K562 (cell line): ENCODE measurements at regions not wholly inside any gene's neighbourhood (a gene's known extent, or its start where the extent isn't known, plus 50 kb on each side); places are given as distances from the start of the nearest gene placed in this dataset.

ENCODE experiments used
- ATAC-seq: fragments of 200-7000 bp; cut with Tn5 transposase; 3 replicates; pipeline ENCODE4 v1.9.1; 2020; ENCODE audit warnings: moderate library complexity
- BruUV-seq: library from RNA; stranded (reverse); fragments of 400-500 nt; replicated peaks from 2 replicates; lab custom pipeline; 2021; lab: Mats Ljungman, UMichigan
- CTCF ChIA-PET: fragments of 300-600 bp; formaldehyde crosslinking; extraction: SDS; loops from one replicate; lab custom pipeline; 2021; ENCODE audit warnings: low intra/inter-chr PET ratio; lab: Yijun Ruan, JAX
- POLR2A ChIA-PET: fragments of 300-600, 350-650 bp; sonication (Branson Sonifier 250); formaldehyde crosslinking; extraction: SDS; loops from one replicate; lab custom pipeline; 2021; ENCODE audit warnings: antibody characterized with exemption, inconsistent platforms; lab: Yijun Ruan, JAX
- DNase-seq, 4 experiments: peaks; one replicate each; pipeline versions ENCODE4 v3.0.0 to v3.0.0-alpha.2; 2011 to 2018; ENCODE audit warnings: low spot score in 3 of 4, mixed read lengths in 3 of 4; ENCODE audit errors: extremely low read depth in 1 of 4
- FAIRE-seq: peaks from 2 replicates; lab custom pipeline; 2011; peaks lifted over from hg19 to GRCh38; lab: Jason Lieb, UNC
- H2AFZ ChIP-seq: 2 replicates; pipeline ENCODE4 v1.6.0; 2011; ENCODE audit warnings: low read depth, low read length, control low read depth, inconsistent platforms
- H3K27ac ChIP-seq: fragments of 200-600 bp; 3 replicates; pipeline ENCODE4 v1.8.0; 2011; ENCODE audit warnings: low read depth, mild to moderate bottlenecking, control low read depth, inconsistent platforms, low read length, moderate library complexity, mixed read lengths; ENCODE audit errors: extremely low read depth
- H3K27me3 ChIP-seq, 2 experiments: fragments of 300-600 bp in 1 of 2; 2 replicates in 1 of 2; 3 replicates in 1 of 2; pipeline versions ENCODE4 v1.6.0 to v1.8.0; 2011; ENCODE audit warnings: inconsistent platforms in 2 of 2, low read length in 2 of 2, mild to moderate bottlenecking in 1 of 2, mixed read lengths in 1 of 2, moderate library complexity in 1 of 2; ENCODE audit not compliant: control insufficient read depth in 2 of 2, insufficient read depth in 2 of 2
- H3K36me3 ChIP-seq: fragments of 300-600 bp; 3 replicates; pipeline ENCODE4 v1.8.0; 2011; ENCODE audit warnings: mild to moderate bottlenecking, low read length, inconsistent platforms; ENCODE audit not compliant: control insufficient read depth, insufficient read depth
- H3K4me1 ChIP-seq, 2 experiments: fragments of 200-600 bp in 1 of 2; replicated peaks in 1 of 2; 2 replicates in 1 of 2; 3 replicates in 1 of 2; pipeline versions ENCODE4 v1.5.1 to v1.8.0; 2011; ENCODE audit warnings: inconsistent platforms in 2 of 2, low read length in 2 of 2, mild to moderate bottlenecking in 1 of 2, mixed read lengths in 1 of 2, moderate library complexity in 1 of 2; ENCODE audit not compliant: control insufficient read depth in 2 of 2, insufficient read depth in 2 of 2
- H3K4me2 ChIP-seq: 2 replicates; pipeline ENCODE4 v1.6.1; 2011; ENCODE audit warnings: low read length, control low read depth, inconsistent platforms, mixed read lengths; ENCODE audit not compliant: insufficient read depth
- H3K4me3 ChIP-seq: fragments of 200-600 bp; sonication (generic), shearing (Covaris generic); 2 replicates; pipeline ENCODE4 v1.5.1; 2016; ENCODE audit warnings: control low read depth, inconsistent platforms
- H3K79me2 ChIP-seq: fragments of 200-600 bp; 3 replicates; pipeline ENCODE4 v1.8.0; 2011; ENCODE audit warnings: low read length, inconsistent platforms; ENCODE audit not compliant: control insufficient read depth, insufficient read depth
- H3K9ac ChIP-seq, 2 experiments: 2 replicates each; pipeline versions ENCODE4 v1.6.0 to v1.6.1; 2011; ENCODE audit warnings: low read depth in 2 of 2, low read length in 2 of 2, control low read depth in 1 of 2, inconsistent platforms in 1 of 2, mild to moderate bottlenecking in 1 of 2, mixed read lengths in 1 of 2; ENCODE audit not compliant: insufficient read depth in 1 of 2
- H3K9me1 ChIP-seq: one replicate; pipeline ENCODE4 v1.6.0; 2011; ENCODE audit warnings: inconsistent platforms, mild to moderate bottlenecking, low read length, moderate library complexity; ENCODE audit not compliant: control insufficient read depth, insufficient read depth
- H3K9me3 ChIP-seq: replicated peaks from 2 replicates; pipeline ENCODE4 v1.5.1; 2011; ENCODE audit warnings: low read depth, low read length, inconsistent platforms; ENCODE audit not compliant: control insufficient read depth, insufficient read depth
- H4K20me1 ChIP-seq: replicated peaks from 2 replicates; pipeline ENCODE4 v1.6.1; 2011; ENCODE audit warnings: low read length, inconsistent platforms, mixed read lengths; ENCODE audit not compliant: control insufficient read depth, insufficient read depth
- POLR3A ChIP-seq: IDR thresholded peaks from 2 replicates; pipeline ENCODE4 v1.6.1; 2011; ENCODE audit warnings: borderline replicate concordance, mild to moderate bottlenecking, moderate library complexity; ENCODE audit not compliant: insufficient read length, insufficient read depth; ENCODE audit errors: extremely low read depth
- SRSF3 ChIP-seq: fragments of 200-400 bp; formaldehyde crosslinking; IDR thresholded peaks from 2 replicates; pipeline ENCODE4 v1.6.1; 2016; ENCODE audit warnings: mild to moderate bottlenecking, low read length, moderate library complexity; ENCODE audit not compliant: insufficient read depth
- XRCC3 ChIP-seq: fragments of 450-650 bp; IDR thresholded peaks from 2 replicates; pipeline ENCODE4 v1.6.1; 2017; ENCODE audit warnings: mild to moderate bottlenecking, moderate library complexity
- ZBTB49 ChIP-seq: sonication (generic); formaldehyde crosslinking; IDR thresholded peaks from 2 replicates; pipeline ENCODE4 v1.8.0; 2022; ENCODE audit warnings: missing genetic modification reagents, mild to moderate bottlenecking, borderline replicate concordance
- ZNF639 ChIP-seq, 2 experiments: fragments of 200-800 bp in 1 of 2; sonication (Bioruptor generic) in 1 of 2; sonication (generic) in 1 of 2; formaldehyde crosslinking in 1 of 2; IDR thresholded peaks in 1 of 2; conservative IDR thresholded peaks in 1 of 2; 2 replicates each; pipeline versions ENCODE4 v1.5.0 to v1.6.1; 2016 to 2020; ENCODE audit warnings: missing compliant biosample characterization in 1 of 2, missing genetic modification characterization in 1 of 2, missing genetic modification reagents in 1 of 2
- WGBS: fragments of 100-300 bp; shearing (Covaris generic); methylation state at CpG from one replicate; pipeline ENCODE4 v1.1.6; 2016; ENCODE audit warnings: low coverage, mixed read lengths; ENCODE audit not compliant: insufficient coverage; ENCODE audit errors: missing lambda C conversion rate; 5-methylcytosine and 5-hydroxymethylcytosine counted together
- in situ Hi-C: fragments of 300-500 bp; cut with MboI; formaldehyde crosslinking; loops from 4 replicates; pipeline ENCODE4 v1.15.0; 2018; ENCODE audit warnings: inconsistent platforms, mixed read lengths
- intact Hi-C: fragments of 100-400 bp; cut with micrococcal nuclease; formaldehyde crosslinking; loops from 2 replicates; pipeline ENCODE4 v1.14.2; 2022
- TF ChIP-seq, protein P1 (sequence below): fragments of 250-450 bp; sonication (Bioruptor Pico); IDR thresholded peaks from 2 replicates; pipeline ENCODE4 v1.4.0; 2020

- H3K27me3 ChIP-seq, result peaks cover 0 to 11% of the 10 kb centered on the region in 2 experiments; a peak in 2 of 5 replicates
- no TSS peak for BruUV-seq
- WGBS, result 1% methylated on average over 11 of the region's 11 CpGs
- no peaks in the 10 kb centered on the region for H3K4me1 ChIP-seq
- no peak for DNase-seq
- H3K79me2 ChIP-seq, result no peaks in the 10 kb centered on the region
- CTCF ChIA-PET, result no interaction called here
- H3K4me2 ChIP-seq, result no peak overlapping the region
- H3K27ac ChIP-seq, result no peak overlapping the region
- POLR2A ChIA-PET, result interaction anchor here (0.6 kb wide), 1 partner anchor 233 kb away, joined by 3 read pairs; no protein-coding TSS in a partner anchor
- FAIRE-seq, result no peak
- H3K9me3 ChIP-seq, result no peaks in the 10 kb centered on the region
- H4K20me1 ChIP-seq, result no peaks in the 10 kb centered on the region
- no peak overlapping the region for H2AFZ ChIP-seq
- no peak for TF ChIP-seq XRCC3
- TF ChIP-seq, protein P1, sequence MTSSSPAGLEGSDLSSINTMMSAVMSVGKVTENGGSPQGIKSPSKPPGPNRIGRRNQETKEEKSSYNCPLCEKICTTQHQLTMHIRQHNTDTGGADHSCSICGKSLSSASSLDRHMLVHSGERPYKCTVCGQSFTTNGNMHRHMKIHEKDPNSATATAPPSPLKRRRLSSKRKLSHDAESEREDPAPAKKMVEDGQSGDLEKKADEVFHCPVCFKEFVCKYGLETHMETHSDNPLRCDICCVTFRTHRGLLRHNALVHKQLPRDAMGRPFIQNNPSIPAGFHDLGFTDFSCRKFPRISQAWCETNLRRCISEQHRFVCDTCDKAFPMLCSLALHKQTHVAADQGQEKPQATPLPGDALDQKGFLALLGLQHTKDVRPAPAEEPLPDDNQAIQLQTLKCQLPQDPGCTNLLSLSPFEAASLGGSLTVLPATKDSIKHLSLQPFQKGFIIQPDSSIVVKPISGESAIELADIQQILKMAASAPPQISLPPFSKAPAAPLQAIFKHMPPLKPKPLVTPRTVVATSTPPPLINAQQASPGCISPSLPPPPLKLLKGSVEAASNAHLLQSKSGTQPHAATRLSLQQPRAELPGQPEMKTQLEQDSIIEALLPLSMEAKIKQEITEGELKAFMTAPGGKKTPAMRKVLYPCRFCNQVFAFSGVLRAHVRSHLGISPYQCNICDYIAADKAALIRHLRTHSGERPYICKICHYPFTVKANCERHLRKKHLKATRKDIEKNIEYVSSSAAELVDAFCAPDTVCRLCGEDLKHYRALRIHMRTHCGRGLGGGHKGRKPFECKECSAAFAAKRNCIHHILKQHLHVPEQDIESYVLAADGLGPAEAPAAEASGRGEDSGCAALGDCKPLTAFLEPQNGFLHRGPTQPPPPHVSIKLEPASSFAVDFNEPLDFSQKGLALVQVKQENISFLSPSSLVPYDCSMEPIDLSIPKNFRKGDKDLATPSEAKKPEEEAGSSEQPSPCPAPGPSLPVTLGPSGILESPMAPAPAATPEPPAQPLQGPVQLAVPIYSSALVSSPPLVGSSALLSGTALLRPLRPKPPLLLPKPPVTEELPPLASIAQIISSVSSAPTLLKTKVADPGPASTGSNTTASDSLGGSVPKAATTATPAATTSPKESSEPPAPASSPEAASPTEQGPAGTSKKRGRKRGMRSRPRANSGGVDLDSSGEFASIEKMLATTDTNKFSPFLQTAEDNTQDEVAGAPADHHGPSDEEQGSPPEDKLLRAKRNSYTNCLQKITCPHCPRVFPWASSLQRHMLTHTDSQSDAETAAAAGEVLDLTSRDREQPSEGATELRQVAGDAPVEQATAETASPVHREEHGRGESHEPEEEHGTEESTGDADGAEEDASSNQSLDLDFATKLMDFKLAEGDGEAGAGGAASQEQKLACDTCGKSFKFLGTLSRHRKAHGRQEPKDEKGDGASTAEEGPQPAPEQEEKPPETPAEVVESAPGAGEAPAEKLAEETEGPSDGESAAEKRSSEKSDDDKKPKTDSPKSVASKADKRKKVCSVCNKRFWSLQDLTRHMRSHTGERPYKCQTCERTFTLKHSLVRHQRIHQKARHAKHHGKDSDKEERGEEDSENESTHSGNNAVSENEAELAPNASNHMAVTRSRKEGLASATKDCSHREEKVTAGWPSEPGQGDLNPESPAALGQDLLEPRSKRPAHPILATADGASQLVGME, result no peak
- TF ChIP-seq SRSF3, result no peak
- no peak for TF ChIP-seq ZBTB49 (CRISPR knock-in tag)
- TF ChIP-seq ZNF639 (CRISPR knock-in tag; conservative IDR thresholded peaks at IDR 0.05 in 1 of 2, IDR thresholded peaks at IDR 0.05 in 1 of 2), result no peak
- no peak for TF ChIP-seq POLR3A
- TF ChIP-seq, all 486 proteins: peak for 0
- intact Hi-C loops (no loop called here), in situ Hi-C loops (no loop called here)
- ATAC-seq, result no peak
- Histone ChIP-seq H3K9ac (no peak overlapping the region), H3K36me3 (no peaks in the 10 kb centered on the region), H3K4me3 (no peak overlapping the region), H3K9me1 (no peaks in the 10 kb centered on the region)
Observed at GRCh38 chr13:23985839-23986238, 88.5 kb upstream of the C1QTNF9B start.
